GM18519 (cell line): ENCODE measurements at regions not wholly inside any gene's neighbourhood (a gene's known extent, or its start where the extent isn't known, plus 50 kb on each side); places are given as distances from the start of the nearest gene placed in this dataset.
A peak's percentile ranks its signal among the peaks of the same experiment; 100 is the strongest.
"Not testable (repeated sequence)": the region's sequence is repeated elsewhere in the genome, so short reads cannot be mapped to it uniquely, and the experiment has no call there.

ENCODE experiments used
- ATAC-seq: cut with Tn5 transposase; IDR thresholded peaks from one replicate; pipeline ENCODE4 v1.9.1; 2021; ENCODE audit warnings: mild to moderate bottlenecking, moderate library complexity; ENCODE audit not compliant: unreplicated experiment, low FRiP score

DNA sequence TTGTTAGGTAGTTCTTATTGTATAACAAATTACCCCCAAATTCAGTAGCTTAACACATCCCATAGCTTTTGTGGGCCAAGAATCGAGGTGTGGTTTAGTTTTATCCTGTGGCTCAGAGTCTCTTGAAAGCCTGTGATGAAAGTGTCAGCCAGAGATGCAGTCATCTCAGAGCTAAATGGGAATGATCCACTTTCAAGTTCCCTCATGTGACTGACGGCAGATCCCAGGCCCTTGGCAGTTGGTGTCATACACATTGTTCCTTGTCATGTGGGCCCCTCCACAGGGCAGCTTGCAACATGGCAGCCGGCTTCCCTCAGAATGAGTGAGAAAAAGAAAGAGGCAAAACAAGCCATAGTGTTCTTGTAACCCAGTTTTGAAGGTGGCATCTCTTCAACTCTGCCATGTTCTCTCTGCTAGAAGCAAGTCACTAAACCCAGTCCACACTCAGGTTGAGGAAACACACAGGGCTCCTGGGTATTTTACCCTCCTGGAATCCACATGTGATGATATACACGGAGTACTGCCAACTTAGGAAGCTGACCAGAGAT is 153.1 kb upstream of the LRRC61 start:
- not testable (repeated sequence) for ATAC-seq

DNA sequence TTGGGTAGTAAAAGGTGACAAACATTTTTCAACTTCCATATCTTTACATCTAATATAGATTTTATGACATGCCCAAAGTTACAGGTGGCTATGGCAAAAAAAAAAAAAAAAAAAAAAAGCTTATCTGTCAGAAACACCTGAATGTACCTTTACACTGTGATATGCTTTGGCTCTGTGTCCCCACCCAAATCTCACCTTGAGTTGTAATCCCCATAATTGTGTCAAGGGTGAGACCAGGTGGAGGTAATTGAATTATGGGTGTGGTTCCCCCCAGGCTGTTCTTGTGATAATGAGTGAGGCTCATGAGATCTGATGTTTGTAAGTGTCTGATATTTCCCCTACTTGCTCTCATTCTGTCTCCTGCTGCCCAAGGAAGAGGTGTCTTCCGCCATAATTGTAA is 139.6 kb upstream of the LRRC61 start:
- ATAC-seq, result not testable (repeated sequence)

DNA sequence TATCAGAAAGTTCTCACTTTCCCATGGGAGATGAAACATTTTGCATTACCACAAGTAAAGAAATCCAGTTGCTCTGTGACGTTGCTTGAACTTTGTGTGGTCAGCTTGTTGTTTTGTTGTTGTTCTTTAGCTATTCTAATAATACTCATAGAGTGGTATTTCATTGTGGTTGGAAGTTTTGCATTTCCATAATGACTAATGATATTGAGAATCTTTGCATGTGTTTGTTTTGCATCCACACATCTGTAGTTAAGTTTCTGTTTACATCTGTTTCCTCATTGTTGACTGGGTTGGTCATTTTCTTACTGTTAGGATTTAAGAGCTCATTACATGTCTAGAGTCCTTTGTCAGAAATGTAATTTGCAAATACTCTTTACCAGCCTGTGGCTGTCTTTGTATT is 133.2 kb upstream of the LRRC61 start:
- peak; percentile 77 for ATAC-seq

DNA sequence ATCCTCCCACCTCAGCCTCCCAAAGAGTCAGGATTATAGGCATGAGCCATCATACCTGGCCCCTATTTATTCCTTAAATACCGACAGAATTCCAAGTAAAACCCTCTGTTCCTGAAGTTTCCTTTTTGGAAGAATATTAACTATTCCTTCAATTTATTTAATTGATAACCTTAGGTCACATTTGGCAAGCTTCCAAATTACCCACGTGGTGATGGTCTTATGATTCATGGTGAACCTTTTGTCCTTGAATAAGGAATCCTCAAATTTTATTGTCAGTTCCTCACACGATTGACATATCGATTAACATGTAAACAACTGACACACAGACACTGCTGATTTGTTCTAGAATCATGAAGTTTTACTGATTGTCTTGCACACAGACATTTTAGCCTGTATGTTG is 130.6 kb upstream of the LRRC61 start:
- ATAC-seq, result not testable (repeated sequence)

DNA sequence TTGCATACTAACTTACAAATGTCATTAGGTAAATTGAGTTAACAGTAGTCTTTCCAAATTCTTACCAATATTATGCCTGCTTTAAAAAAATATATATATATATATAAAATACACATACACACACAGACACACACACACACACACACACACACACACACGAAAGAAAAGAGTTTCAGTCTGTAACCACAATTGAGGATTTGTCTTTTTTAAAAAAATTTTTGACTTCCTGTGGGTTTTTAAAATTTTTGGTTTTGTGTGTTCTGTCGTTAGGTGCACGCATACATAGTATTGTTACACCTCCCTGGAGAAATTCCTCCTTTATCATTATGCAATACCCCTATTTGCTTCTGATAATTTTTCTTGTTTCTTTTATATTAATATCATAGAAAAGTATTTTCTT is 129.3 kb upstream of the LRRC61 start:
- not testable (repeated sequence) for ATAC-seq
